ENCODE measurements at regions not wholly inside any gene's neighbourhood (a gene's known extent, or its start where the extent isn't known, plus 50 kb on each side); places are given as distances from the start of the nearest gene placed in this dataset.

- no peak for DNase-seq (ENCODE audit: low read depth)
- no peak for TF ChIP-seq MAX (IDR thresholded peaks at IDR 0.05; ENCODE audit: low read depth, low read length)
- no peak for TF ChIP-seq POLR2A (IDR thresholded peaks at IDR 0.05; ENCODE audit: extremely low read depth, insufficient read length)
- TF ChIP-seq CTCF (IDR thresholded peaks at IDR 0.05; ENCODE audit: low read depth, low read length), result no peak
- TF ChIP-seq MYC (IDR thresholded peaks at IDR 0.05; ENCODE audit: low read depth, low read length), result no peak
- no peak overlapping the region for H3K4me3 ChIP-seq (ENCODE audit: low read depth, low read length)
Observed at GRCh38 chr17:73867056-73867455, 222.8 kb upstream of the SDK2 start.

- DNase-seq (ENCODE audit: low read depth), result no peak
- no peak overlapping the region for H3K4me3 ChIP-seq (ENCODE audit: low read depth, low read length)
- TF ChIP-seq POLR2A (IDR thresholded peaks at IDR 0.05; ENCODE audit: extremely low read depth, insufficient read length), result no peak
- TF ChIP-seq CTCF (IDR thresholded peaks at IDR 0.05; ENCODE audit: low read depth, low read length), result no peak
- TF ChIP-seq MYC (IDR thresholded peaks at IDR 0.05; ENCODE audit: low read depth, low read length), result no peak
- no peak for TF ChIP-seq MAX (IDR thresholded peaks at IDR 0.05; ENCODE audit: low read depth, low read length)
Observed at GRCh38 chr17:73870068-73870467, 225.8 kb upstream of the SDK2 start.

- H3K4me3 ChIP-seq (ENCODE audit: low read depth, low read length), result no peak overlapping the region
- DNase-seq (ENCODE audit: low read depth), result no peak
- TF ChIP-seq MAX (IDR thresholded peaks at IDR 0.05; ENCODE audit: low read depth, low read length), result no peak
- TF ChIP-seq CTCF (IDR thresholded peaks at IDR 0.05; ENCODE audit: low read depth, low read length), result no peak
- TF ChIP-seq MYC (IDR thresholded peaks at IDR 0.05; ENCODE audit: low read depth, low read length), result no peak
- no peak for TF ChIP-seq POLR2A (IDR thresholded peaks at IDR 0.05; ENCODE audit: extremely low read depth, insufficient read length)
Observed at GRCh38 chr17:73870473-73870872, 226.2 kb upstream of the SDK2 start.

- TF ChIP-seq MYC (IDR thresholded peaks at IDR 0.05; ENCODE audit: low read depth, low read length), result no peak
- H3K4me3 ChIP-seq (ENCODE audit: low read depth, low read length), result no peak overlapping the region
- DNase-seq (ENCODE audit: low read depth), result no peak
Observed at GRCh38 chr17:73872816-73873215, 228.6 kb upstream of the SDK2 start.

GRCh38 chr17:73874008-73874720 lies 229.9 kb upstream of the SDK2 start:
- no peak overlapping the region for H3K4me3 ChIP-seq (ENCODE audit: low read depth, low read length)
- DNase-seq (ENCODE audit: low read depth), result peak; percentile 12
- TF ChIP-seq MAX (IDR thresholded peaks at IDR 0.05; ENCODE audit: low read depth, low read length) (no peak), MYC (IDR thresholded peaks at IDR 0.05; ENCODE audit: low read depth, low read length) (no peak), CTCF (IDR thresholded peaks at IDR 0.05; ENCODE audit: low read depth, low read length) (no peak), POLR2A (IDR thresholded peaks at IDR 0.05; ENCODE audit: extremely low read depth, insufficient read length) (no peak)

- H3K4me3 ChIP-seq (ENCODE audit: low read depth, low read length), result no peak overlapping the region
- no peak for TF ChIP-seq MAX (IDR thresholded peaks at IDR 0.05; ENCODE audit: low read depth, low read length)
- TF ChIP-seq POLR2A (IDR thresholded peaks at IDR 0.05; ENCODE audit: extremely low read depth, insufficient read length), result no peak
- no peak for TF ChIP-seq CTCF (IDR thresholded peaks at IDR 0.05; ENCODE audit: low read depth, low read length)
- no peak for TF ChIP-seq MYC (IDR thresholded peaks at IDR 0.05; ENCODE audit: low read depth, low read length)
- DNase-seq (ENCODE audit: low read depth), result no peak
Observed at GRCh38 chr17:73875346-73875745, 231.1 kb upstream of the SDK2 start.
